ENCODE measurements at regions not wholly inside any gene's neighbourhood (a gene's known extent, or its start where the extent isn't known, plus 50 kb on each side); places are given as distances from the start of the nearest gene placed in this dataset.

GRCh38 chr21:38985568-38986378, 180.0 kb downstream of the ETS2 start:
- TF ChIP-seq CTCF (IDR thresholded peaks at IDR 0.05) (no peak), POLR2A (IDR thresholded peaks at IDR 0.05) (no peak)
